ENCODE measurements at regions not wholly inside any gene's neighbourhood (a gene's known extent, or its start where the extent isn't known, plus 50 kb on each side); places are given as distances from the start of the nearest gene placed in this dataset.

DNA sequence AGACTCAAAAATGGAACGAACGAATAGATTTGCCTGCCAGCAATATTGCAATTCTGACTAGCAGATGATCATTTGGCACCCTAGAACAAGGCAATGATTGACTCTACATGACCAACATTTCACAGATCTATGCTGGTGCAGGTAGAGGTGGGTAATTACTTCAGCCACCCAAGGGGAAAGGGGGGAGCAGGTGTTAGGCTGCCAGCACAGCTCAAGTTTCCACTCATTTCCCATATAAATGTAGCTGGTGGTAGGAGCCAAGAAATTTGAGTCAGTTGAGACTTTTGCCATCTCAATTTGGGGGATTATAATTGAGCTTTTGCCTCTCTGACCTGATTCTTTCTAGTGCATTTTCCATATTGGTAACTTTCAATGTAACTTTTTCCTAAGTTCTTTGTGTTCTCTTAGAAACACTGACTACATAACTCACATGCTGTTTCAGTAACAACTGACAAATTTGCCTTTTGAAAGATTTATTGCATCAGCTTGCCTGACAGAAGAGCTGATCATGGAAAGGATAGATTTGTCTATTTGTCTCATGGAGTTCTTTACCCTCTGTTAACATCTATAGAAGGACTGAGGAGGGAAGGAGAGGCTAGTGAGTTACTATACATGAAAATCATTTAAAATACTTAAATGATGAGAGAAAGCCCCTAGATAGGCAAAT is 902.5 kb downstream of the ZPLD1 start:
- intact Hi-C loops (cut with micrococcal nuclease): no loop called here

DNA sequence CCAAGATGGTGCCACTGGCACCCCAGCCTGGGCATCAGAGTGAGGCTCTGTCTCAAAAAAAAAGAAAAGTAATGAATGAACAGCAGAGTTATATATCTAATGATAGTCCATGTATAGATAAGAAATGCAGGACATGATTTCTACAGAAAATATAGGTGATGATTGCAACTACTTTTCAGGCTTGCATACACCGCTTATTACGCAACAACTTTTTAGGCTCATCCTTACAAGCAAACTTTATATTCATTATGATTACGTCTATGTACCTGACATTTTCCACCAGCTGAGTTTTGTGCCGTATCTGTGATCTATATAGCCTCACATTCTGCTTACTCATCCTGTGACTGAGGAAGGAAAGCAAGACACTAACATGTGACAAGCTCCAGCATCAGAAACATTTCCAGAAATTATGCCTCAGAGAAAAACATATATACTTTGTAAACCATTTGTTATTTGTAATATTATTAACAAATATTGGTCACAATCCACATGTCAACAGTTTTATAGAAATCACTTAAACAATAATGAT is 906.3 kb downstream of the ZPLD1 start:
- intact Hi-C loops (cut with micrococcal nuclease): no loop called here

GRCh38 chr3:103342205-103342731 is 907.5 kb downstream of the ZPLD1 start:
- intact Hi-C loops (cut with micrococcal nuclease): no loop called here

DNA sequence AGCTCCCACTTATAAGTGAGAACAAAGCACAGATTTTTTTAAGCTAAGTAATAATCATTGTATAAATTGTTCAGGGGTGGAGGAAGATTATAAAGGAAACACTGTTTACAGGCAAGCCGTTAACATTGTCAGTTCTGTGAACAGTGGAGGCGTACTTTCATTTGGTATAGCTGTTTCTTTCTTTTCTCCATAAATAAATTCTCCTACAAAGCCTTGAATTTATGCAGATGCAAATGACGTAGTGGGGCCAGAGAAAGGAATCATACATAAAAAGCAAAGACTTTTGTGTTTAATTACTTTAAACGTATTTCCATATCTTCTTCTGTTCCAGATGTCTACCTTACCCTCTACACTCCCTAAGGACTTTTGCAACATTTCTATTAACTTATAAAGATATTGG is 914.9 kb downstream of the ZPLD1 start:
- intact Hi-C loops (cut with micrococcal nuclease): no loop called here

DNA sequence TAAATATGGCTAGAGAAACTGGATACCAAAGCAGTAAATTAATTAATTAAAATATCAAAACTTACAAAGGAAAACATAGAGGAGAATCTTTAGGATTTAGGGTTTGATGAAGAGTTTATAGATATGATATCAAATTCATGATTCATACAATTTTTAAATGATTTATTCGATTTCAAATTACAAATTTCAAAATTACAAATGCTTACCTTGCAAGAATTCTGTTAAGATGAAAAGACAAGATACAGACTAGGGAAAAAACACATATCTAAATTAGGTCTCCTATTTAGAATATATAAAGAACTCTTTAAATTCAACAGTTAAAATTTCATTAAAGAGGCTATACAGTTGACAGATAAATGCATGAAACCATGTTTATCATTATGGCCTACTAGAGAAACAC is 930.7 kb downstream of the ZPLD1 start:
- intact Hi-C loops (cut with micrococcal nuclease): no loop called here

- intact Hi-C loops (cut with micrococcal nuclease): no loop called here
Observed at GRCh38 chr3:103367481-103367880, 932.7 kb downstream of the ZPLD1 start.

DNA sequence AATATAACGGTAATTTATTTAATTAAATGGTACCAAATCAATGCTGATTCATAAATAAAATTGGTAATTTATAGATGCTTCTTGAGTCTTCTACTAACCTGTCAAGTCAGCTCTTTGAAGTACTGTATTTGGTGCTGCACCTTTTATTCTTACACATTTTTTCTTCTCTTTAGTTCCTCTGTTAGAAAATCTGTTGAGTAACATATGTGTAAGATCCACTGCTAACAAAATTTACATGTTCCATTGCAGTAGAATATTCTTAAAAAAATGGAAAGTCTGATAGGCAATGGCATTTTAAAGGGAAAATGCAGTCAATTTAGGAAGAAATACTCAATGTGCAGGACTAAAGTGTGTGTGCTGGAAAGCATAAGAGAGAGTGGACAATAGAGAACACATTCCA is 936.6 kb downstream of the ZPLD1 start:
- intact Hi-C loops (cut with micrococcal nuclease): no loop called here

DNA sequence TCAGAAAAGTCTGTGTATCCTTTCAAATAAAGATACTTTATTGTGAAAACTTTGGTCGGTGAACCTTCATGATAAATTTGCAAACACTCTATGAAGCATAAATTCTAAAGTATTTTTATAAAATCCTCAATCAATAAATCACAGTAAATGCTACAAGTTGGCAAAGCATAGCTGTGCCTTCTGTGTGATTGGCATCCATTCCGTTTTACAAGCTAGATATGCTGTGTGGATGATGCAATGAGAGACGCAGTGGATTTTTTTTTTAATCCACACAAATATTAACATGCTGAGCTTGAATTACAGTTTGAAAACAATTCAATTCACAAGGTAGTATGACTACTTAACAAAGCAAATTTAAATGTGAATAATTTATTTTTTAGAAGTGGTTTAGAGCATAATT is 937.2 kb downstream of the ZPLD1 start:
- intact Hi-C loops (cut with micrococcal nuclease): no loop called here

DNA sequence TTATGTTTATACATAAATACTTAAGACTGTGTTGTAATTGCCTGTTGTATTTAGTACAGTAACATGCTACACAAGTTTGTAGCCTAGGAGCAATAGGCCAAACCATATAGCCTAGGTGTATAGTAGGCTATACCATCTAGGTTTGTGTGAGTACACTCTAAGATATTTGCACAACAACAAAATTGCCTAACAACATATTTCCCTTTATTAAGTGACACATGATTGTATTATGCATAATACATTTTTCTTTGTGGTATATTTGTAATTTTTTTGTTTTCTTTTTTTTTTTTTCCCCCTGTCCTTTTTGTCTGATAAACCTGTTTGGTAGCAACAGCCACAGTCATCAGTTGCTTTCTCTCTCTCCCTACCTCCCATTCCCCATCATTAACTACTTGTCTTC is 945.6 kb downstream of the ZPLD1 start:
- intact Hi-C loops (cut with micrococcal nuclease): no loop called here

- intact Hi-C loops (cut with micrococcal nuclease): no loop called here
Observed at GRCh38 chr3:103381296-103382079, 946.7 kb downstream of the ZPLD1 start.

GRCh38 chr3:103385961-103386656 is 951.3 kb downstream of the ZPLD1 start:
- intact Hi-C loops (cut with micrococcal nuclease): no loop called here

DNA sequence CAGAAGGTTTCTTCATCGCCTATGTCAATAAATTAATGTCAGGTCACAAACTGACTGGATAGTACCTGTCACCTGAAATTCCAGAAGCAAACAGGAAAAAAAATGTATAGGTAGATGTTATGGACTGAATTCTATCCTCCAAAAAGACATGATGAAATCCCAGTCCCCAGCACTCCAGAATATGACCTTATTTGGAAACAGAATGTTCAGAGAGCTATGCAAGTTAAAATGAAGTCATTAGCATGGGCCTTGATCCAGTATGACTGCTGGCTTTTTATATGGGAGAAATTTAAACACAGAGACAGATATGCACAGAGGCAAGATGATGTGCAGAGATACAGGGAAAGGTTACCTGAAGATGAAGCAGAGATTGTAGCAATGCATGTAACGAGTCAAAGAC is 953.4 kb downstream of the ZPLD1 start:
- intact Hi-C loops (cut with micrococcal nuclease): no loop called here

DNA sequence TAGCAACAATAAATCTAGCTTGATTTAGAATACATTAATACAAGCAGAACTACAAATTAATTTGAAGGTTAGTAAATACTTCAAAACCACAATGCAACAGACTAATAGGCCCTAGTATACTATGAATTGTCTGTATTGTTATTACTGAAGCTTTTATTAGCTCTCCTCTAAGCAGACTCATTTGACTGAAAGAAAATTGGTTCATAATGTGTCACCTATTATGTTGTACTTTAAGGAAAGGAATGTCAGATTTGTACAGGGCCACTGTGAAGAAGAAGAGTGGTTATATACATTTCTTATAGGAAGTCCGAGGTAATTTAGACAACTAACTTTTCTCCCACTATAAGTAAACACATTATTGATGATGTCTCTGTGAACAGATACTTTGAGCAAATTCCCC is 954.5 kb downstream of the ZPLD1 start:
- intact Hi-C loops (cut with micrococcal nuclease): no loop called here

DNA sequence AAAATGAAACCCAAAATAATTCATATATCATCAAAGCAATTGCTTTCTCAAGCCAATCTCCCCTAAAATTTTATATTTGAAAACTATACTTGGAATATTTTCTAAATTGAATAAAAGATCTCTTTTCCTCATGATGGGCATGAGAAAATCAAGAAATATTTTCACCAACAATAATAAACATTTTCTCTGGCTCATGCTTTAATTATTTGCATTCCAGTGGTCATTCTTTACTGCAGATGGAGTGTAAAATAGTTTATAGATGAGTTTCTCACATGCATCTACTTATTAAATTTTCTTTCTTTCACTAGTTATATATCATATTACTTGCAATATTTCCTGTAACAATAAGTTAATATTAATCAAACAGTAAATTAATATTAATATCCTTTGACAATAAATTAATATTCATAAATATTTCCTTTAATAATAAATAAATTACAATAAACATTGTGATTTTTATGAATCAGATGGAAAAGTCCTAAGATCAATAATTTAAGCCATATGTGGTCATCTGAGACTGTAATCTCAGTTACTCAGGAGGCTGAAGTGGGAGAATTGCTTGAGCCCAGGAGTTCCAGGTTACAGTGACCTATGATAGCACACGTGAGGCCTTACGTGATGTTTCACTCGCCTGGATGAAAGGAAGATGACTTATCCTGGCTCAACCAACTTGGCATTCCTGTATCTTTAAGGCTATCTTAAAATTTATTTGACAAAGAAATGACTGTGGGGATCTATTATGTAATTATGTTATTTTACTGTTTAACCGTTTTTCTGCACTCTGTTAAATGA is 958.8 kb downstream of the ZPLD1 start:
- intact Hi-C loops (cut with micrococcal nuclease): no loop called here

- intact Hi-C loops (cut with micrococcal nuclease): no loop called here
Observed at GRCh38 chr3:103403191-103403590, 968.4 kb downstream of the ZPLD1 start.

DNA sequence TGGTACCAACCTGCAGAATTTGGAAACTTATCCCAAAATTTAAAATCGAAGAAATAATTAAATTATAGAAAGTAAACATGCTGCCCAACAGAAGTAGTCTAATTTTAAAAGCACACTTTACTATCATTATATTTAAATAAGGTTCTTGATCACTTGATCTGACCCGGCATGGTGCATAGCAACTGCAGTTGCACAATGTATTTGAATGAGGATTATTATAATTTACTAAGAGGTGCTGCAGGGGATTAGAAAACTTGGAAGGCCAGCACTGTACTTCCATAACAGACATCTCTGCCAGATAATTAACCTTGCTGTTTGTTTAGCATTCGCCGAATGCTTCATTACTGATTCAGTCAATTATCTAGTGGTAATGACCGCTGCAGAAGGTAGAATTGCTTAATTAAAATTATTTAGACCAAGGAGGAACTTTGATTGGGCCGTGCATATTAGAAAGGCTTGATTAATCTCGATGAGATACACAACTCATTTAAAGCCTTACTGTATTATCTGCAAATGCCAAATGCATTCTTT is 971.6 kb downstream of the ZPLD1 start:
- intact Hi-C loops (cut with micrococcal nuclease): no loop called here

DNA sequence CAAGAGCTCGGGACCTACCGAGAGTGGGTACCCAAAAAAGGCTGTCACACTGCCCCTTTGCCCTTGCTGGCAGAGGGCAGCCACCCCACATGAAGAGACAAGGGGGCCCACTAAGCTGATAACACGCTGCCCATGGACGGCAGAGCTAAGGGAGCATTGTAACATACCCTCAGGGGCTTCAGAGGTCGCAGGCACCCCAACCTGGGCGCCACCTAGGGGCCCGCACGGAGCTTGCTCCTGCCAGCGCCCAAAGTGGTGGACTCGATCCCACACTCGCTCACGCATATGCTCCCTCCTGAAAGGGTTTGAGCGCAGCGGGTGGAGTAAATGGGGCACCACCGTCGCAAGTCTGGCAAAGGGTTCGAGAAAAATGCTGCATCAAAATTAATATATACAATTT is 975.4 kb downstream of the ZPLD1 start:
- intact Hi-C loops (cut with micrococcal nuclease): no loop called here

DNA sequence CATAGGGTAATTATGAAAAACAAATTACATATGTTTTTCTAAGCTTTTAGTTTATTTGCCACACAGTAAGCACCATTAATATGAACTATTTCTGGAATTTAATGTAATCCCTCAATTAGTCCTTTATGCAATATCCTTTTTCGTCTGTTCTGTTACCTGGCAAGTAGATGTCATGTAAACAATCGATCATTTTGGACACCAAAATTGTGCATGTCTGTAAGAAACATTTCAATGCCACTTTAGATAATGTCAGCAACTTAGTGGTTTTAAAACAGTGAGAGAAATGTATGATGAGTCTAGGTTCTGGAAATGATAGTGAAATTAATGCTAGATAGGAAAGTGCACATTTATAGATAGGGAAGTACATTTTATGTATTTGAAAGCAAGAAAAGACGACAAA is 986.6 kb downstream of the ZPLD1 start:
- intact Hi-C loops (cut with micrococcal nuclease): no loop called here

- intact Hi-C loops (cut with micrococcal nuclease): no loop called here
Observed at GRCh38 chr3:103437883-103438282, 1003.1 kb downstream of the ZPLD1 start.

- intact Hi-C loops (cut with micrococcal nuclease): no loop called here
Observed at GRCh38 chr3:103440539-103441203, 1005.9 kb downstream of the ZPLD1 start.
